GM12878 (cell line): ENCODE measurements at regions not wholly inside any gene's neighbourhood (a gene's known extent, or its start where the extent isn't known, plus 50 kb on each side); places are given as distances from the start of the nearest gene placed in this dataset.

ENCODE experiments used
- ASH2L ChIP-seq: fragments of 300-600, 200-600 bp; sonication (generic); IDR thresholded peaks from 2 replicates; pipeline ENCODE4 v1.6.1; 2017; ENCODE audit warnings: low read depth, mild to moderate bottlenecking, borderline replicate concordance
- CHD1 ChIP-seq: IDR thresholded peaks from 2 replicates; pipeline ENCODE4 v1.6.1; 2012; ENCODE audit warnings: low read depth, low read length, improper control_type of control experiment
- EGR1 ChIP-seq, 2 experiments: IDR thresholded peaks; 1 replicate in 1 of 2; 2 replicates in 1 of 2; pipeline ENCODE4 v1.6.1; 2011 to 2012; ENCODE audit warnings: low read depth in 2 of 2, low read length in 2 of 2, borderline replicate concordance in 1 of 2, mild to moderate bottlenecking in 1 of 2, moderate library complexity in 1 of 2
- GATAD2B ChIP-seq: fragments of 450-650 bp; conservative IDR thresholded peaks from 2 replicates; pipeline ENCODE4 v1.6.1; 2017; ENCODE audit warnings: low read depth, mild to moderate bottlenecking, moderate library complexity
- HDGF ChIP-seq: fragments of 450-650 bp; IDR thresholded peaks from 2 replicates; pipeline ENCODE4 v1.6.1; 2016; ENCODE audit warnings: antibody characterized with exemption
- IRF4 ChIP-seq: IDR thresholded peaks from 2 replicates; pipeline ENCODE4 v1.6.1; 2011; ENCODE audit warnings: low read depth, low read length
- MTA3 ChIP-seq: IDR thresholded peaks from 2 replicates; pipeline ENCODE4 v1.6.1; 2012; ENCODE audit warnings: low read length, inconsistent platforms, borderline replicate concordance
- NR2C2 ChIP-seq: IDR thresholded peaks from 2 replicates; pipeline ENCODE4 v1.6.1; 2011; ENCODE audit warnings: borderline replicate concordance, low read depth; ENCODE audit not compliant: control insufficient read depth, insufficient read length
- RCOR1 ChIP-seq: conservative IDR thresholded peaks from 2 replicates; pipeline ENCODE4 v1.6.1; 2012; ENCODE audit warnings: low read depth, low read length, improper control_type of control experiment
- SKIL ChIP-seq: fragments of 450-650 bp; IDR thresholded peaks from 2 replicates; pipeline ENCODE4 v1.6.1; 2017; ENCODE audit warnings: mild to moderate bottlenecking, low read depth, inconsistent platforms; ENCODE audit not compliant: poor library complexity, severe bottlenecking
- SREBF1 ChIP-seq: IDR thresholded peaks from 2 replicates; pipeline ENCODE4 v1.6.1; 2012; ENCODE audit warnings: mild to moderate bottlenecking, low read length
- SUPT20H ChIP-seq: IDR thresholded peaks from 2 replicates; pipeline ENCODE4 v1.6.1; 2011; ENCODE audit warnings: low read depth, mild to moderate bottlenecking, low read length, moderate library complexity, borderline replicate concordance; ENCODE audit not compliant: control insufficient read depth
- YY1 ChIP-seq: IDR thresholded peaks from 2 replicates; pipeline ENCODE4 v1.6.1; 2011; ENCODE audit warnings: low read depth, mild to moderate bottlenecking, low read length
- ZBTB4 ChIP-seq: fragments of 450-650 bp; formaldehyde crosslinking; IDR thresholded peaks from 2 replicates; pipeline ENCODE4 v1.4.0; 2022; ENCODE audit warnings: mild to moderate bottlenecking, moderate library complexity
- ZNF24 ChIP-seq: fragments of 450-650 bp; IDR thresholded peaks from 2 replicates; pipeline ENCODE4 v1.6.1; 2017; ENCODE audit warnings: antibody characterized with exemption, mild to moderate bottlenecking
- ZSCAN29 ChIP-seq: fragments of 450-650 bp; IDR thresholded peaks from 2 replicates; pipeline ENCODE4 v1.6.1; 2017; ENCODE audit warnings: mild to moderate bottlenecking, moderate library complexity
- TF ChIP-seq, protein P1 (sequence below): fragments of 450-650 bp; IDR thresholded peaks from 2 replicates; pipeline ENCODE4 v1.6.1; 2016; ENCODE audit warnings: mild to moderate bottlenecking
- TF ChIP-seq, protein P2 (sequence below): IDR thresholded peaks from 2 replicates; pipeline ENCODE4 v1.6.1; 2012; ENCODE audit warnings: low read depth, low read length, improper control_type of control experiment
- TF ChIP-seq, protein P3 (sequence below): IDR thresholded peaks from 2 replicates; pipeline ENCODE4 v1.6.1; 2012; ENCODE audit warnings: mild to moderate bottlenecking, low read depth, low read length

- TF ChIP-seq SREBF1: no peak
- TF ChIP-seq GATAD2B: no peak
- no peak for TF ChIP-seq NR2C2
- no peak for TF ChIP-seq CHD1
- peak; percentile 99 for TF ChIP-seq ZSCAN29
- TF ChIP-seq, protein P1, sequence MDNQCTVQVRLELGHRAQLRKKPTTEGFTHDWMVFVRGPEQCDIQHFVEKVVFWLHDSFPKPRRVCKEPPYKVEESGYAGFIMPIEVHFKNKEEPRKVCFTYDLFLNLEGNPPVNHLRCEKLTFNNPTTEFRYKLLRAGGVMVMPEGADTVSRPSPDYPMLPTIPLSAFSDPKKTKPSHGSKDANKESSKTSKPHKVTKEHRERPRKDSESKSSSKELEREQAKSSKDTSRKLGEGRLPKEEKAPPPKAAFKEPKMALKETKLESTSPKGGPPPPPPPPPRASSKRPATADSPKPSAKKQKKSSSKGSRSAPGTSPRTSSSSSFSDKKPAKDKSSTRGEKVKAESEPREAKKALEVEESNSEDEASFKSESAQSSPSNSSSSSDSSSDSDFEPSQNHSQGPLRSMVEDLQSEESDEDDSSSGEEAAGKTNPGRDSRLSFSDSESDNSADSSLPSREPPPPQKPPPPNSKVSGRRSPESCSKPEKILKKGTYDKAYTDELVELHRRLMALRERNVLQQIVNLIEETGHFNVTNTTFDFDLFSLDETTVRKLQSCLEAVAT: peak; percentile 82
- TF ChIP-seq, protein P2, sequence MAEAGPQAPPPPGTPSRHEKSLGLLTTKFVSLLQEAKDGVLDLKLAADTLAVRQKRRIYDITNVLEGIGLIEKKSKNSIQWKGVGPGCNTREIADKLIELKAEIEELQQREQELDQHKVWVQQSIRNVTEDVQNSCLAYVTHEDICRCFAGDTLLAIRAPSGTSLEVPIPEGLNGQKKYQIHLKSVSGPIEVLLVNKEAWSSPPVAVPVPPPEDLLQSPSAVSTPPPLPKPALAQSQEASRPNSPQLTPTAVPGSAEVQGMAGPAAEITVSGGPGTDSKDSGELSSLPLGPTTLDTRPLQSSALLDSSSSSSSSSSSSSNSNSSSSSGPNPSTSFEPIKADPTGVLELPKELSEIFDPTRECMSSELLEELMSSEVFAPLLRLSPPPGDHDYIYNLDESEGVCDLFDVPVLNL: no peak
- TF ChIP-seq HDGF: no peak
- TF ChIP-seq ASH2L: no peak; the same call in 1 of the 2 replicates
- TF ChIP-seq IRF4: 0 out of 2 replicates have a peak, but pooled peaks have one; percentile 21
- no peak for TF ChIP-seq ZBTB4 (CRISPR knock-in tag)
- no peak for TF ChIP-seq EGR1 (IDR thresholded peaks at IDR 0.05; ENCODE audit: borderline replicate concordance in 1 of 2, low read depth in 2 of 2, low read length in 2 of 2)
- TF ChIP-seq, protein P3, sequence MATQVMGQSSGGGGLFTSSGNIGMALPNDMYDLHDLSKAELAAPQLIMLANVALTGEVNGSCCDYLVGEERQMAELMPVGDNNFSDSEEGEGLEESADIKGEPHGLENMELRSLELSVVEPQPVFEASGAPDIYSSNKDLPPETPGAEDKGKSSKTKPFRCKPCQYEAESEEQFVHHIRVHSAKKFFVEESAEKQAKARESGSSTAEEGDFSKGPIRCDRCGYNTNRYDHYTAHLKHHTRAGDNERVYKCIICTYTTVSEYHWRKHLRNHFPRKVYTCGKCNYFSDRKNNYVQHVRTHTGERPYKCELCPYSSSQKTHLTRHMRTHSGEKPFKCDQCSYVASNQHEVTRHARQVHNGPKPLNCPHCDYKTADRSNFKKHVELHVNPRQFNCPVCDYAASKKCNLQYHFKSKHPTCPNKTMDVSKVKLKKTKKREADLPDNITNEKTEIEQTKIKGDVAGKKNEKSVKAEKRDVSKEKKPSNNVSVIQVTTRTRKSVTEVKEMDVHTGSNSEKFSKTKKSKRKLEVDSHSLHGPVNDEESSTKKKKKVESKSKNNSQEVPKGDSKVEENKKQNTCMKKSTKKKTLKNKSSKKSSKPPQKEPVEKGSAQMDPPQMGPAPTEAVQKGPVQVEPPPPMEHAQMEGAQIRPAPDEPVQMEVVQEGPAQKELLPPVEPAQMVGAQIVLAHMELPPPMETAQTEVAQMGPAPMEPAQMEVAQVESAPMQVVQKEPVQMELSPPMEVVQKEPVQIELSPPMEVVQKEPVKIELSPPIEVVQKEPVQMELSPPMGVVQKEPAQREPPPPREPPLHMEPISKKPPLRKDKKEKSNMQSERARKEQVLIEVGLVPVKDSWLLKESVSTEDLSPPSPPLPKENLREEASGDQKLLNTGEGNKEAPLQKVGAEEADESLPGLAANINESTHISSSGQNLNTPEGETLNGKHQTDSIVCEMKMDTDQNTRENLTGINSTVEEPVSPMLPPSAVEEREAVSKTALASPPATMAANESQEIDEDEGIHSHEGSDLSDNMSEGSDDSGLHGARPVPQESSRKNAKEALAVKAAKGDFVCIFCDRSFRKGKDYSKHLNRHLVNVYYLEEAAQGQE: no peak
- peak; percentile 99 for TF ChIP-seq ZNF24
- TF ChIP-seq RCOR1: peak; percentile 91; the same call in 1 of the 2 replicates
- TF ChIP-seq YY1: peak; percentile 27; the same call in 1 of the 2 replicates
- no peak for TF ChIP-seq SUPT20H
- TF ChIP-seq MTA3: no peak; the same call in 1 of the 2 replicates
- TF ChIP-seq SKIL: peak; percentile 80
Measured at GRCh38 chr6:27688014-27688586, 215.2 kb upstream of the ZNF184 start (continued).
